Ureter (tissue), 1 donor: ENCODE measurements at regions not wholly inside any gene's neighbourhood (a gene's known extent, or its start where the extent isn't known, plus 50 kb on each side); places are given as distances from the start of the nearest gene placed in this dataset.

Experiments used
- DNase-seq: peaks from one replicate; pipeline ENCODE4 v3.0.0-alpha.2; 2020; ENCODE audit warnings: low spot score
- donor health status: DM: yes; HTN: yes; CAD: no.

DNA sequence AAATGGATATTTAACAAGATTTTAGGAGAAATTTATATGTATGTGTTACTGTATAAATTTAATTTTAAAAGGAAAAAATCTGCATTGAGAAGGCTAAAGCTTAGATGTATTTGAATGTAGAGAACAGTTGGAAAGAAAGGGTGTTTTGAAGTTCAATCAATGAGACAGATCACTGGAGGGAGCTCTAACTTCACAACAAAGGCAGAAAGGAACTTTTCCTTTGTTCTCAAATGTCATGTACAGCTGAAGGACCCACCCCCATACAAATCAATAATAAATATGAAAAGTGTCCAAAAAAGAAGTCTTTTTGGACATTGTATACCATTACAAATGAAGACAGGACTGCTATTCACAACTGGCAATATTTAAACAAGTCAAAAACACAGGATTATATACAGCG, 403.4 kb downstream of the DNAJB9 start:
- no peak for DNase-seq

DNA sequence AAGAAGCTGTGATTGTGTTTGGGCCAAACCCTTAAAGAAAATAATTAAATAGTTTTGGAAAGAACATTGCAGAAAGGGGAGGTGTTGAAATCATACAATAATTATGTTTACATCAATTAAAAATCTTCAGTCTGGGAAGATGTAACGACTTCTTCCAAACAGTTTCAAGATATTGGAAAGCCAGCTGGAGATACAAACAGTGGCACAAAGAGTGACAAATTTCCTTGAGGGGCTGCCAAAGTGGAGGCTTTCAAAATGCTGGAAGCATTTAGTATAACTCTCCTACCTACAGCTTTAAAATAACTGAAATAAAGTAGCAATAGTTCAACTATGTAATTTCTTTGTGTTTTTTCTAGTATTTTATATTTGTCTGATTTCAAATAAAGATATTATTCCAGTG, 405.0 kb downstream of the DNAJB9 start:
- DNase-seq: no peak

DNA sequence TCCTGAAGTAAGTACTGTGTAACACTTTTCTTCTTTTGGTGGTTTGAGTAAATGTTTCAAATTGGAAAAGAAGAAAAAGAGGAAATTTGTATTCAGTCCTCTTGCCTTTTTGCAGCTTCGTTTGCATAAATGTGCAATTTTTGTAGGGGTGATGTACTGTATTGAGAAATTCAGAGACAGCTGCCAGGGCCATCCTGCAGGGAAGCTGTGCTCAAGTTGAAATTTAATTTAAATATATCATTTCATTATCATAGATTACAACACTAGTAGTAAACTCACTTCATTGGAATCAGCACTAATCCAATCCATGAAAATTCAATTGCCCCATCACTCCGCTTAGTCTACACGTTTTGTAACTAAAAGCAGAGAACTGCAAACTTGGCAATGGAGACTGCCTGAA, 415.4 kb downstream of the DNAJB9 start:
- DNase-seq: no peak

DNA sequence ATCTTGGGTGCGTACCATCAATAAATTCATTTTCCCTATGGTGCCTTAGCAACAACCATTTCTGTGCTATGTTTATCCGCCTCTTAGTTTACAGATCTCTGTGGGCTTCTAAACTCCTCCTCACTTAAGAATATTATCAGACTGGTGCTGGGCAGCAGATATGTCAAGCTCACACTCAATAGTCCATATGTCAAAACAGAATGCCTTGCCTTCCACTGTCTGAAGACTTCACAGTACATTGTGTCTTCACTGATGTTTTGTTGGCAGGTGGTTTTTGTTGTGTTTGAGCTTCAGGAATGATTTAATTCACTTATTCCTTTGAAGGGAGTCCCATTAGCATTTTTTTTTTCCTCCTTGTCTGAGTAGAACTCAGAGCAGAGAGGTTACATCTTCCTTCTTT, 419.6 kb downstream of the DNAJB9 start:
- DNase-seq: no peak

DNA sequence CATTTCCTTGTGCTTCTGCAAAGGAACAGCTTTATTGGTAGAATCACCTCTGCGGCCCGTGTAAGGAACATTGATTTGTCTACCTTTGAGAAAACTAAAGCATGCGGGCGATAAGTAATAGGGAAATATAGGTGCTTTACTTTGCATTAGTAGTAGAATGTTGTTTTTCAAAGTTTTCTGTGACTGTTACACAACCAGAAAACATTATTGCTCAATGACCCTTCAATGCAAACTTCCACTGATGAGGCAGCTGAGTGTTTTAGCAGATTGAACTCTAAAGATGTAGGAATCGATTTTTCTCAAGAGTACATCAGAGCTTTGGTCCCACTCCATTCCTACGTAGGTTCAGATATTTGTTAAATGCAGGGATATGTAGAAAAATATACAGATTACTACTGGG, 427.8 kb downstream of the DNAJB9 start:
- no peak for DNase-seq

DNA sequence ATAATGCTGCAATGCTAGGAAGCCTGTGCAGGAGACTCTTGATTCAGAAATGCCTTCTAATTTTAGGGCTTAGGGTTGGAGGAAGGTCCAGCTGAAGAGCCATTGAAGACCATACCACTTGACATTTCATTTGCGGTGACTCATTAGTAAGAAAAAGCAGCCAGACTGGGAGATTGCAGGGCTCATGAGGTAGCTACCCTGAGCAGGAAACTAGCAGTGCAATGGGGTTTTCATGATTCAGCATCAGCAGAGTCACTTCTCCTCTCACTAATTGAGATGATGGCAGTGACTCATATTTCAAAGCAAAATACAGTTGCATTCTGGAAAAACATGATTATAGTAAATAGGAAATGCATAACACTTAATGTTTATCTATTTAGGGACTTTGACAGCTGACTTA, 434.1 kb downstream of the DNAJB9 start:
- no peak for DNase-seq

DNA sequence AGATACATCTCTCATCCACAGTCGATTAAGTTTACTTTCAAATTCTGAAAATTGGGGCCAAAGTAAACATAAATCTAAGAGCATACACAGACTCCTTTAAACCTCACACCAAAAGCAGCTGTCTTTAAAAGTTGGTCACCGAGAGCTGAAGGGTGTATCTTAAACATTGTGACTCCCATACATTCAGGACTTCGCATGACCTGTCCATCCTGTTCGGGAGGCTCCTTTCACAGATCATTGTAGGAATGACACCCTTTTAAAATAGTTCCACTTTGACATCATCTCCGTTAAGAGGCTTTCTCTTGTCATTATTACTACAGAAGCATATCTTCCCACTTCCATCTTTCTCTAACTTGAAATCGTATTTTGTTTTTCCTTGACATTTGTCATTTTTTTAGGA, 440.0 kb downstream of the DNAJB9 start:
- DNase-seq: no peak

DNA sequence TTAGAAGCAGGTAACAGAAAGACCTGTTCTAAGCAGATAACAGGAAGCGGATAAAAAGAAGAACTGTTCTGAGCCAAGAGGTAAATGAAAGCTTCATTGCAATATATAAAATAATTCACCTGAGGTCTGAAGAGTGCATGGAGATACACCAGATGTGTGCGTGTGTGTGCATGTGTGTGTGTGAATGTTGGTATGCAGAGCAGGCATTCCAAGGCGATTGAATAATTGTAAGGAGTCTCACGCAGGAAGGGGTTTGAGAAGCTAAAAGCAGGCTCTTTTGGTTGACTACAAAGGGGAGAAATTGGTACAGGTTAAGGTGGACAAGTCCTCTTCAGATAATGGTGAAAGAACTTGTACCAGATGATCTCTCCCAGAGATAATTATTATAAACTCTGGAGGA, 450.6 kb downstream of the DNAJB9 start:
- no peak for DNase-seq

DNA sequence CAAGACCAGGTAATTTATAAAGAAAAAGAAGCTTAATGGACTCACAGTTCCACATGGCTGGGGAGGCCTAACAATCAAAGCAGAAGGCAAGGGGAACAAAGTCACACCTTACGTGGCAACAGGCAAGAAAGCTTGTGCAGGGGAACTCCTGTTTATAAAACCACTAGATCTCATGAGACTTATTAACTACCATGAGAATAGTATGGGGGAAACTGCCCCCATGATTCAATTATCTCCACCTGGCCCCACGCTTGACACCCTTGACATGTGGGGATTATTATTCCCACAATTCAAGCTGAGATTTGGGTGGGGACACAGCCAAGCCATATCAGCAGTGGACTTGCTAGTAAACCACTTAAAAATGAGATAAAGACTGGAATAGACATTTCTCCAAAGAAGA, 451.7 kb downstream of the DNAJB9 start:
- DNase-seq: no peak

DNA sequence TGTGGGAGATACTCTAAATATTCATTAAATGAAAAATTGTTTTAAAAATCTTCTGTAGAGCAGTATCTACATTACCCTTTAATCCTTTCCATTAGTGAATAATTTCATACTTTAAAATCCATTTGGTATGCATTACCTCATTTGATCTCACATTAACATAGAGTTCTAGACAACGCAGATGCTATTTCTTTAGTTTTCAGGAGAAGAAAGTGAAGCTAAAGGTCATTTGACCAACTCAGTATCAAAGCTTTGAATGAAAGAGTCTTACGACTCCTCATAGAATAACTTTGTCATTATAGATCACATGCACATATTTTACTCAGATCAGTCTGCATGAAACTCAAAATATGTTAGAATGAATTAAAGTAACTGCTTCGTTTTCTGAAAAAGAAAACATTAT, 460.2 kb downstream of the DNAJB9 start:
- no peak for DNase-seq

DNA sequence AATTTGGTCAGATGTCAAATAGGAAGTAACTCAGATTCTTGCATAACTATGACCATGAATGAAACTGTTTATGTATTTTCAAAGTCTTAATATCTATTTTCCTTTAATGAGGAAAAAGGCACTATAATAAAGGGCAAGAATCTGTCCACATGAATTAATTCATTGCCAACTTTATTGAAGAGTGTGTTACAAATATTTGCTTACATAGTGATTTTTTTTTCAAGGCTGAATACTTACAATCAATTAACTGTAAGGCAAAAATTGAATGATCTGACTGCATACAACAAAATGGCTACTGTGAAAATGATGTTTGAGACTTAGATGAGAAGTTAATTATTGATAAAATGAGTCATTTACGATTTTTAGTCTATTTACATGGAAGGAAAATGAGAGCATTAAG, 475.0 kb downstream of the DNAJB9 start:
- DNase-seq: no peak

DNA sequence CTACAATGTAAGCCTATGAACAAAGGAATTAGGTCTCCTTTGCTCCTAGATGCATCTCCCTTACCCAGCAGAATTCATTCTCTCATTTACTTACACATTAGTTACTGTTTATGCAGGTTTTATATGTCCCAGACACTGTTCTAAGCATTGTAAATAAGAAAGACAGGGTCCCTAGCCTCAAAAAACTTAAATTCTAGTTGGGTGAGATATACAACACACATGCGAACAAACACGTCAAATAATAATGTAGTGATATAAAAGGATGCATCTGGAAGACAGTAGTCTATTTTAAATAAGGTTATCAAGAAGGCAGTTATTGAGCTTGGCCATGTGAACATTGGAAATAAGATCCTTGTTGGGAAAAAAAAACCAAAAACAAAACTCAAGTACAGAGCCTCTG, 479.7 kb downstream of the DNAJB9 start:
- DNase-seq: no peak

DNA sequence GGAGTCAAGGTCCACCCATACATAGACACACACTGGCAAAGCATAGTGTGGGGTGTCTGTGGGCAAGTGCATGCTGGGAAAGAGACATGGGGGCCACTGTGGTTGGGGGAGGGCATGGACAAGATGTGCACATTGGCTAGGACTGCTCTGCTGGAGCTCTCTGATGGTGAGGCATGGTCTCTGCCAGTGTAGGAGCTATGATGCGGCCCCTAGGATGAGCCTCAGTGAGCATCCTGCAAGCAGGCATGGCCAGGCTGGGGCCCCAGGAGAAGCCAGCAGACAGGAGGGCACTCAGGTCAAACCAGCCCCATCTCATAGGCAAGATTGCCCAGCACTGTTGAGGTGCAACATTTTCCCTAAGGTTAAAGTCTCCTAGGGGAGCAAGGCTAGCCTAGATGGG, 489.4 kb downstream of the DNAJB9 start:
- DNase-seq: no peak

DNA sequence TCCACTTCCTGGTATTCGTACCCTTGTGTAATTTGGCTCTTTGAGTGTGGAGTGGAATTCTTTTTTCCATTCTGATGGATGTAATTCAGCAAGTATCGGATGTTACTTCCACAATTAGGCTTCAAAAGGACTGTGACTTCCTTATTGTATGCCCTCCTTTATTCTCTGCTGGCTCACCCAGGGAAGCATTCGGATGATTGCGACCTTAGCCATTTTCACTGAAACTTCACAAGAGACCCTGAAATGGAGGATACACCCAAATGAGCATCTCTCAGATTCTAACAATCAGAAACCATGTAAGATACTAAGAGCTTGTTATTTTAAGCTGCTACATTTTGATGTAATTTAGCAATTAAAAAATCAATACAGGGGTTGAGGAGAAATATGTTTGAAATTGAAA, 493.1 kb downstream of the DNAJB9 start:
- no peak for DNase-seq

DNA sequence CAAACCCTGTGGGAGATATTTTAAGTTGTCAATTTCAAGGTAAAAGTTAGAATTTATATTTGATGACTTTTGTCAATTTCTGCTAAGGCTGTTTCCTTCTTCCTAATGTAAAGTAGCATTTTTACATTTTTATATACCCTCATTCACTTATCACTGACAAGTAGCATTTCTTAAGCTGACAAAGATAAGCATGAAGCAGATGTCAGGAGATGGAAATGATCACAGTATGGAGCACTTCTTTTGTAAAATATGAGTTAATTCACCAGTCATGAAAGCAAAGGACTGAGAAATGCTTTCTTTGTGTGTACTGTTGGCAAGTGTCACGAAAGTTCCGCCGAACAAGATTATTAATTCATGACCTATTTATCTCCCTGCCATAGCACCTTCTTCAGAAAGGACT, 503.9 kb downstream of the DNAJB9 start:
- DNase-seq: no peak

DNA sequence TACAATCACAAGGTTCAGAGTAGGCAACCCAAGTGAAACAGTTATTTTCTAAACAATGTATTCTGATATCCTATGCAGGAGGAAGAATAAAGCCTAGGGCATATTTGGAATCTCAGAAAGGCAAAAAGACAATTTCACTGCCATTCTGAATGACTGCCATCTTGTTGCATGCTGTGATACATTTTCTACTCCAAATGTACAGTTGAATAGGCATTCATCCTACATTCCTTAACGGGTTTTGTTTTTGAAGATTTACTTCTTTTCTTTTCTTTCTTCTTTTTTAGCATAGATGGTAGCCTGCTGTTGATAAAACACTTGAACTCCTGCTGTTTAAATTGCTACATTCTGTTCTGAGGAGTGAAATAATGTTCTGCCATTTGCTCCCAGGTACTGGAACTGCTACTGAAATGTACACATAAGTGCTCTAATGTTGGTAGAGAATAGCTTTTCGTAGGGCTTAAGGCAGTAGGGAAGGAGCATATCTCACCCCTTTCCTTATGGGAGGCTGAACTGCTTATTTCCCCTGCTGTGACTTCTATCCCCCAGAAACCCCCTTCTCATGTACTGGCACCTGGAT, 506.8 kb downstream of the DNAJB9 start:
- no peak for DNase-seq

DNA sequence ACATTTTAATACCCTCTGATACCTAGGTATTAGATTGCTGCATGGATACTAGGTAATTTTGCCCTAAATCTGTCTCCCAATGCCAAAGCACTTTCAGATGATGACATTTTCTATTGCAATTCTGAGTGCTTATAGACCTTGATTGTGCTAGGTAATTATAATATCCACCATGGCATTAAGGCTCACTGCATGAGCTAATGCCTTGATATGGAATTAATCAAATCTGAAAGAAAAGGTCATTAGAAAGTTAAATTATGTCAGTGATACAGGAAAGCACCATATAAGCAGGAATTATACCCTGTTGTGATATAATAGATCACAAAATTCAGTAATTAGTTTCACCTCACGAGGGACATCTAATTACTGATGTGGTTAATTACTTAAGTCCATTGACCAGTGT, 521.4 kb downstream of the DNAJB9 start:
- DNase-seq: no peak

DNA sequence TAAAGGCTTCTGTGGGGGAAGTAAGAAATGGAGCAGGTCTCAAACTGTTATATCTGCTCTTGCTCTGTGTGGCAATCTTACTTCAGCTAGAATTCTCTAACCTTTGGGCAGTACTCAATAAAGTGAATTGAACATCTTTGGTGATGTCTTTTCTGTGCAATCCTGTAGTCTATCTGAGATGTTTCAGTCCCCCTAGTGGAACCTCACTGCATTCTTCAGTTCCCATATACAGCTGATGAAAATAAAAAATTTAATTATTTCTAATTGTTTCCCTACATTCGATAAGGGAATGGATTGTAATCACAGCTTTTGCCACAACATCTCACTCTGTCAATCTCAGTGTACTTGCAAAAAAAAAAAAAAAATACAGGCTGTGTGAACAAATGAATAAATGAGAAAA, 522.6 kb downstream of the DNAJB9 start:
- no peak for DNase-seq

DNA sequence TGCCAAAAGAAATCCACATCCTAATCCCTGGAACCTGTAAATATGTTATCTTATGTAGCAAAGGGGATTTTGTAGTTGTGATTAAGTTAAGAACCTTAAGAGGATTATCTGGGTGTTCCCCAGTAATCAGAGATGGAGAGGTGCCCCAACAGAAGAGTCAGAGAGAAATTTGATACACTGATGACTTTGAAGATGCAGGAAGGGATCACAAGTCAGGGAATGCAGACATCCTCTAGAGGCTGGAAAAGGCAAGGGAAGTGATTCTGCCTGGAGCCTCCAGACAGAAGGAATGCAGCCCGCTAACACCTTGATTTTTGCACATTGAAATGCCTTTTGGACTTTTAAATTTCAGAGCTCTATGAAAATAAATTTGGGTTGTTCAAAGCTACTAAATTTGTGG, 531.7 kb downstream of the DNAJB9 start:
- no peak for DNase-seq

DNA sequence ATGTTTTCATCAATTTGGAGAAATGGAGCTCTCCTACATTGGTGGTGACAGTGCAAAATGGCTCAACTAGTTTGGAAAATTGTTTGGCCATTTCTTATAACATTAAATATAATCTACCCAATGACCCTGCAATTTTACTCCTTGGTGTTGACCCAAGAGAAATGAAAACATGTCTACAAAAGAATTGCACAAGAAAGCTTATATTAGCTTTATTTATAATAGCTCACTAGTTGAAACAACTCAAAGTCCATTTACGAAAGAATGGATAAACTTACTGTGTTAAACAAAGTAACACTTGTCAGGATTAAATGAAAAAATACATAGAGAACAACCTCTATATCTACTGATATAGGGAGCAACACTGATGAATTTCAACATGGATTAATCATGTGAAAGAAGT, 539.9 kb downstream of the DNAJB9 start:
- no peak for DNase-seq

DNA sequence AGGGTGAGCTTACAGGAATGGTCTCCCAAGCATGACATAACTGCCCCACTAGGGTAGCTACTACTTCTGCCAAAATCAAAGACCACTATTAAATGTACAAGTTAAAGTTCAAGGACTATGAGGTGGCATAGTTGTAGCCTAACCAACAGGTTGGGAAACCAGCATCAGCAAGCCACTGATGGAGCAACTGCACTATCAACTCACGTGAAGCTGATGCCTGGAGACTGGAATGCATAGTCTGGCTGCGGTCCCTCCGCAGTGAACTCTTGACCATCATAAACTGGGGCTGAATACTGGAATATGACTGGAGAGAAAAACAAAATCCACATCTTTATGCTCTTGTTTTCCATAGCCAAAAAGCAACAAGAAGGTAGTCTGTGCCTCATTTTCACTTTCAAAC, 541.4 kb downstream of the DNAJB9 start:
- DNase-seq: no peak

DNA sequence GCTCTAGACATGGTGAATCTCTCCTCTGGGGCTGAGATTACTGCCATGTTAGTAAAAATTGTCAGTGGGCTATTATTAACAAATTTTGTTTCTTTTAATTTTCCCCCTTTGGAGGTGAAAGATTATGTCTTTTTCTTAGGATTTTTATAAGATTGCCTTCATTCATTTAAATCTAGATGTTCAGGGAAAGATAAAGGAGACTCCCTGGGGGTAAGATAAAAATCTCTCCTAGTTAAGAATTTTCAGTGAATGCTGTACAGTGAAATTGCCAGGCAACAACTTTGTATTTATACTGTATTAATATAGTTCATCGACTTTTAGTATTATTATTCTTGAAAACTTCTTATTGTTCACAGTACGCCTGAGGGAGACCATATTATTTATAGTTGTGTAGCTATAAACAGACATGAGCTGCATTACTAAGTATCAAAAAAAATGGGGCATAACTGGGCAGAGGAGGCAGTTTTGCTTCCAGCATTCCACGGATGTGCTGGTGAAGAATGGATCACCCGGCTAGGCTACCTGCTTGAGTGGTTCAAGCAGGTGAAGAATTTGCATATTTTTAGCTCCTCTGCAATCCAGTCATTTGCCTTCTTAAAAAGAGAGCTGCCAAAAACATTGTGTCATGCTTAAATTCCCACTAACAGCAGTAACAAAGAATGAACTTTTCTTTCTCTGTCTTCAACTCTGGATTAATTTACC, 552.1 kb downstream of the DNAJB9 start:
- DNase-seq: no peak

DNA sequence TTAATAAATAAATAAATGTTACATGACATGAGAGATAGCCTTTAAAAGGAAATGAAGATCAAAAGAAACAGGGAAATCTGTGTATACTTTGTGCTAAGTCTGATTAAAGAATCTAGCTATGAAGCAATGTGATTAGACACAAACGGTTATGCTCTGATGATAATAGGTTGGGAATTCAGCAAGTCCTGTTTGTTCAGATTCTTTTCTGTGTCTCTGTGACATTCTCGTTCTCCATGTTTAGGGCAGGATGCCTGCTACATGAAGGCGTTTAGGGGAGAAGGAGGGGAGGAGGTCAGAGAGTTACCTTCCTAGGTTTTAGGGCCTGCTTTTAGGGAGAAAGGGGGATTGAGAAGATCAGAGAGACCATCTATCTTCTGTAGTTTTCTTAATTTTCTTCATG, 555.3 kb downstream of the DNAJB9 start:
- DNase-seq: no peak

DNA sequence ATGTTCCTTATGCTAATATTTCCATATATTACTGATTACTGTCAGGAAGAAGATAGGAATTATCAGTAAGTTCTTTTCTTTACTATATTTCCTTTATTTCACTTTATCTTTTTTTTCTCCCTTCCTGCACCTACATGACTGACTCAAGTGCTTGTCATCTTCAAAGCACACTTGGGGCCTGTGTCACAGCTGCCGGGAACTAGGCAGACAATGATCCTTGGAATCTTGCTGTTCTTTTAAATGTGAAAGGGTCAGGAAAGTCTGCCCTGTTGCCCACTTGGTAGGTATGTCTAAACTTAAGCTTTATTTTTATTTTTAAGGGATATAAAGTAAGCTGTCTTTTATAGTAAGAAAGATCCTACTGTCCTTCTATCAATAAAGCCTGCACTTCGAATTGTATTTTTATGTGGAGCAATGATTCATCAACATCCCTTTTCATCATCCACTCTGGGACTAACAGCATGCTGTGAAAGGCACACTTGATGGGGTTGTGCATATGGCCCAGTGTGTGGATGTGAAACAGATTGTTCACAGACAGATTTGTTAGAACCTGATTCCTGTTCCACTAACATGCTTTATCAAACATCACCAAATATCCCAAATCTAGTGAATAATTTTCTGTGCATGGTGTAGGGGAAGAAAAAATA, 556.9 kb downstream of the DNAJB9 start:
- DNase-seq: no peak
